NCI-H2196 (cell line): ENCODE measurements at regions not wholly inside any gene's neighbourhood (a gene's known extent, or its start where the extent isn't known, plus 50 kb on each side); places are given as distances from the start of the nearest gene placed in this dataset.
"Not testable (repeated sequence)": the region's sequence is repeated elsewhere in the genome, so short reads cannot be mapped to it uniquely, and the experiment has no call there.

ENCODE experiments used
- DNase-seq: peaks from one replicate; lab custom pipeline; 2025; ENCODE audit not compliant: unreplicated experiment; lab: John Stamatoyannopoulos, UW

GRCh38 chr2:160721089-160722040, 227.8 kb upstream of the RBMS1 start:
- no peak for DNase-seq

GRCh38 chr2:160726046-160726445, 232.4 kb upstream of the RBMS1 start:
- DNase-seq = no peak

GRCh38 chr2:160730296-160730995, 236.8 kb upstream of the RBMS1 start:
- DNase-seq = no peak

GRCh38 chr2:160731415-160731814, 237.8 kb upstream of the RBMS1 start:
- DNase-seq = no peak

DNA sequence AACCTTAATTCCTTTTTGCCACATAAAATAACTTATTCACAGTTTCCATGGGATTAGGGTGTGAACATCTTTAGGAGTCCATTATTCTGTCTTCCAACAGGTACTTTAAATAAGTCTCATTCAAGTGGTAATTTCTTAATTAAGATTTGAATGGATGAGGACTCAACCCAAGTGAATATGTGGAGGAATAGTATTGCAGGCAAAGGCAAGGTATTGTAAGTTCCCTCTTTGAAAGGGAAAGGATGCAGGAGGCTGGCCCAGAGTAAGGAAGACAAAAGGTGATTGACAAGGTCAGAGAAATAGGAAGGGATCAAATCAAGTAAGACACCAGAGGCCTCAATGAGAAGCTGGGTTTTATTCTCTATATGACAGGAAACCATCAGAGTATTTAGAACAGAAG, 238.2 kb upstream of the RBMS1 start:
- no peak for DNase-seq

- DNase-seq = no peak
Observed at GRCh38 chr2:160735696-160736095, 242.1 kb upstream of the RBMS1 start.

DNA sequence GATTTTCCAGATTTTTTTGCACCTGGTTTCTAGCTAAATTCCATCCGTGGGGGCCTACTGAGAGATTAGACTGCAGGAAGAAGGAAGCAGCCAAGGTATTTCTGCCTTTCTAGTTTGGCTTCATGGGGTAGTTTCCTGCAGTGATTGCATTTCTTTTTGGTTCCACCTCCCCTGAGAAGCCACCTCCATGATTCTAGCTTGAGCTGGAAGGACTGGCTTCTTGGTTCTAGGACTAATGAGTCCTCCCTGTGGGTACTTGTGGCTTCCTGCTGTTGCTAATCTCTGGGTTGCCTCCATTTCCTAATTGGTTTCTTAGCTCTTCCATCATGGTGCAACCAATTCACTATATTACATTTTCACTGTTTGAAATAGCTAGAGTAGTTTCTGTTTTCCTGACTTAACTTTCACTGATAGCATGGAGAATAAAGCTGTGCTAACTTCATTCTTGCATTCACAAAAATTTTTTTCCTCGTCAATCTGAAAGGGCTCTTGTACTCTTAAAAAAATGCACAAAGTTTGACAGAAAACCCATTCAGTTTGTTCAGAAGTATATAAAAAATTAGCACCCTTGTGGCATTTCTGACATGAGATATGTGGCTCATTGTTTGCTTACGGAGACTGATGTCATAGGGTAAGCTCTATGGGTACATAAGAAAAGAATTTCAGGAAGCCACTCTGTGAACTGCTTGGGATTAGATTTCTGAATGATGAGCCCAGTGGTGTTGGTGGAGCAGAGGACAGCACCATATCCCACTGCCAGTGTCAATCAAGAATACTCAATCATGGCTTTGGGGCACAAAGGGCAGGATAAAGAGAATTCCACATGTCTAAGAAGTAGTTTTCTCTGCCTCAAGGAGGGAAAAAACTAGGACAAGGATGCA, 242.8 kb upstream of the RBMS1 start:
- DNase-seq = no peak

DNA sequence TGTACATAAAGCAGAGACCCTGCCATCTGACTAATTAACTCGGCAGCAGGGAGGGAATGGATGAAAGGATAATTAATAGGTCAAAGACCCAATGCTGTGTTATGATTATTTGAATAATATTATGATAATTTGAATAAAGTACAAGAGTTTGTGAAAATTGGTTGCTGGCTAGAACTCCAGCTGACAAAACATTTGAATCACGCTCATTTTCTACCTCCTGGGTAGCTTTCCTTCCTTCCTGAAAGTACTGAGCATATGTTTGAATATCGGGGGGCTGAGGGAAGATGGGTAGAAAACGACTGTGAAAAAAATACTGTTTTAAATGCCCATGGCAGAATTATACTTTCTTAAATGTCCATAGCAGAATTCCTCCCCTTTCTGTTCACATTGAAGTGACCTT, 243.6 kb upstream of the RBMS1 start:
- no peak for DNase-seq

GRCh38 chr2:160741271-160741670, 247.7 kb upstream of the RBMS1 start:
- no peak for DNase-seq

DNA sequence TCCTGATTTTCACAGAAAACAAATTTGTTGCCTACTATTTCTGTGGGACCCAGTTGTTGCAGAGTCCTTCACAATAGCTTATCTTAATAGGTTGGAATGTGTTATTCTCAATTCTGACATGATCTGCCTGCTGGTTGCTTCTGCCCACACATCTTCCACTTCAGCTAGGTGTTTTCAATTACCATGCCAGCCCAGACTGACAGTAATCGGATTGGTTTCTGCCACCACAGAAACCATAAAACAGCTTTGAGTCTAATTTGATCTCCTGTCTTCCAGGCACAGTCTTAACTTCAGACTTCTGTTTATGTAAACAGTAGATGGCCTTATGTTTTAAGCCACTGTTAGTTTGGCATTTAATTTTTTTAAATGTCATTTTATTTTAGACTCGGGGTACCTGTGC, 248.2 kb upstream of the RBMS1 start:
- DNase-seq = no peak

GRCh38 chr2:160742667-160743066, 249.1 kb upstream of the RBMS1 start:
- DNase-seq = no peak

DNA sequence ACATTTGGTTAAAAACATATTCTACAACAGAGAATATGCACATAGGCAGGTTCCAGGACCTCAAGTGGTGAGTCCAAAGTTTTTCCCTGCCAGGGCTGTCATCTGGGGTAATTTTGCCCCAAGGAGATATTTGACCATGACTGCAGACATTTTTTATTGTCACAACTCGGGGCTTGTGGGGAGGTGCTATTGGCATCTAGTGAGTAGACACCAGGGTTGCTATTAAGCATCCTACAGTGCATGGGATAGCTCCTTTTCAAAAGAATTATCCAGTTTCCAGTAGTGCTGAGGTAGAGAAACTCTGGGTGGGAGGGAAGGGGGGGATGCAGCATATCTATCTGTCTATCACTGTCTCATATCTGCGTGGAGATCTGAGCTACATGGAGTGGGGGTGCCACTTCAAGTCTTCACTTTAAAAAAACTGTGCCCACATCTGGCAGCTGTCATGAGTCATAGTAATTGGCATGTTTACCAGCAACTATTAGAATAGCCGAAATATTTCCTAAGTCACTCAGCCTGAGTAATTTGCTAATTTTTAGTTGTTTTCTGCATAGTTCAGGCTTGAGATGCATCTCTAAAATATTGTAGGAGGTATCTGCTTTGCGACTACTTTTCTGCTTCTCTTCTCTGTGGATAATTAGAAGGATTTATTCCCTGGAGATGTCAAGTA, 254.0 kb upstream of the RBMS1 start:
- DNase-seq = no peak

GRCh38 chr2:160751021-160751420, 257.4 kb upstream of the RBMS1 start:
- DNase-seq = no peak

- DNase-seq = no peak
Observed at GRCh38 chr2:160752475-160753330, 259.1 kb upstream of the RBMS1 start.

DNA sequence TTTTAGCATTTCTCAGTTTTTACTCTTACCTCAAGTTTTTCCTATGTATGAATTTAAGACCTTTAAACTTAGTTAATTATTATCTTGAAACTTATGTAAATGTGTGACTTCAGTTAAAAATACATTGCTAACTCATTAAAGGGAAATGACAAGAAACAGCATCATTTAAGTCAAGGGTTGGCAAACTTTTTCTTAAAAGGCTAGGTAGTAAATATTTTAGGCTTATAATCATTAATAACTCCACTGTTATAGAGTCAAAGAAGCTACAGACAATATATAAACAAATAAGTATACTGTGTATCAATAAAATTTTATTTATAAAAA, 259.7 kb upstream of the RBMS1 start:
- DNase-seq = no peak

- DNase-seq = no peak
Observed at GRCh38 chr2:160753960-160754359, 260.4 kb upstream of the RBMS1 start.

- no peak for DNase-seq
Observed at GRCh38 chr2:160756481-160756880, 262.9 kb upstream of the RBMS1 start.

DNA sequence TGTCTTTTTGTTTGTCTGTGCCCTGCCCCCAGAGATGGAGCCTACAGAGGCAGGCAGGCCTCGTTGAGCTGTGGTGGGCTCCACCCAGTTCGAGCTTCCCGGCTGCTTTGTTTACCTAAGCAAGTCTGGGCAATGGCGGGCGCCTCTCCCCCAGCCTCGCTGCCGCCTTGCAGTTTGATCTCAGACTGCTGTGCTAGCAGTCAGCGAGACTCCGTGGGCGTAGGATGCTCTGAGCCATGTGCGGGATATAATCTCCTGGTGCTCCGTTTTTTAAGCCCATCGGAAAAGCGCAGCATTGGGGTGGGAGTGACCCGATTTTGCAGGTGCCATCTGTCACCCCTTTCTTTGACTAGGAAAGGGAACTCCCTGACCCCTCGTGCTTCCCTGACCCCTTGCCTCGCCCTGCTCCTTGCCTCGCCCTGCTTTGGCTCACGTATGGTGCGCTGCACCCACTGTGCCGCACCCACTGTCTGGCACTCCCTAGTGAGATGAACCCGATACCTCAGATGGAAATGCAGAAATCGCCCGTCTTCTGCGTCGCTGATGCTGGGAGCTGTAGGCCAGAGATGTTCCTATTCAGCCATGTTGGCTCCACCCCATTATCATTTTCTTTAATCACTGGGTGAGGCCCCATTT, 269.0 kb upstream of the RBMS1 start:
- DNase-seq = not testable (repeated sequence)

GRCh38 chr2:160783474-160783873, 289.9 kb upstream of the RBMS1 start:
- DNase-seq = no peak

GRCh38 chr2:160784034-160784433, 290.4 kb upstream of the RBMS1 start:
- no peak for DNase-seq
